A549 (cell line): ENCODE measurements at regions not wholly inside any gene's neighbourhood (a gene's known extent, or its start where the extent isn't known, plus 50 kb on each side); places are given as distances from the start of the nearest gene placed in this dataset.

Source experiments
- ATAC-seq, 2 experiments: fragments of 200-7000 bp in 1 of 2; fragments of >200 bp in 1 of 2; cut with Nextera tagmentation in 1 of 2; cut with Tn5 transposase in 1 of 2; 3 replicates each; pipeline versions ENCODE4 v1.8.0 to v1.9.1; 2018 to 2020; ENCODE audit warnings: mild to moderate bottlenecking in 1 of 2, moderate library complexity in 1 of 2
- CTCF ChIA-PET: fragments of 300-600 bp; sonication (Branson Sonifier 250); formaldehyde crosslinking; extraction: SDS; loops from one replicate; lab custom pipeline; 2021; ENCODE audit warnings: antibody characterized with exemption, inconsistent platforms; lab: Yijun Ruan, JAX
- POLR2A ChIA-PET: fragments of 350-600 bp; formaldehyde crosslinking; extraction: SDS; loops from one replicate; lab custom pipeline; 2021; ENCODE audit warnings: antibody characterized with exemption, inconsistent platforms; lab: Yijun Ruan, JAX
- DNase-seq, 2 experiments: peaks; one replicate each; pipeline versions ENCODE4 v3.0.0 to v3.0.0-alpha.2; 2011 to 2016; ENCODE audit warnings: low read depth in 1 of 2, low spot score in 1 of 2
- FAIRE-seq: peaks from 2 replicates; lab custom pipeline; 2011; peaks lifted over from hg19 to GRCh38; lab: Jason Lieb, UNC
- H3K27ac ChIP-seq, 2 experiments: fragments of >200 bp; sonication (Bioruptor Twin); formaldehyde crosslinking; 3 replicates each; pipeline ENCODE4 v1.5.1; 2016 to 2017
- H3K4me1 ChIP-seq: fragments of >200 bp; sonication (Bioruptor Twin); formaldehyde crosslinking; 3 replicates; pipeline ENCODE4 v1.6.1; 2016
- H3K4me2 ChIP-seq: fragments of >200 bp; sonication (Bioruptor Twin); formaldehyde crosslinking; 3 replicates; pipeline ENCODE4 v1.6.1; 2016
- H3K4me3 ChIP-seq: fragments of >200 bp; sonication (Bioruptor Twin); formaldehyde crosslinking; 3 replicates; pipeline ENCODE4 v1.5.1; 2016
- H3K9me3 ChIP-seq: fragments of >200 bp; sonication (Bioruptor Twin); formaldehyde crosslinking; 3 replicates; pipeline ENCODE4 v1.6.1; 2016
- BHLHE40 ChIP-seq: IDR thresholded peaks from 2 replicates; pipeline ENCODE4 v1.6.1; 2012; ENCODE audit warnings: low read depth, low read length, inconsistent platforms
- CBX2 ChIP-seq: fragments of 200-600 bp; sonication (generic); IDR thresholded peaks from 2 replicates; pipeline ENCODE4 v1.6.1; 2016; ENCODE audit warnings: low read depth, mild to moderate bottlenecking, borderline replicate concordance
- EP300 ChIP-seq, 2 experiments: fragments of >200 bp; sonication (Bioruptor Twin); formaldehyde crosslinking; IDR thresholded peaks; 2 replicates in 1 of 2; 3 replicates in 1 of 2; pipeline ENCODE4 v1.6.1; 2016 to 2017
- ESRRA ChIP-seq: fragments of 150-350 bp; IDR thresholded peaks from 2 replicates; pipeline ENCODE4 v1.6.1; 2014; ENCODE audit warnings: mild to moderate bottlenecking, low read length, borderline replicate concordance
- FOSB ChIP-seq: fragments of 250-450 bp; sonication (Bioruptor Pico); IDR thresholded peaks from 2 replicates; pipeline ENCODE4 v1.5.0; 2020; ENCODE audit warnings: mild to moderate bottlenecking, moderate library complexity
- FOSL2 ChIP-seq, 2 experiments: fragments of 450-650 bp in 1 of 2; fragments of >200 bp in 1 of 2; sonication (Bioruptor Twin) in 1 of 2; formaldehyde crosslinking; IDR thresholded peaks; 2 replicates each; pipeline versions ENCODE4 v1.5.0 to v1.6.1; 2016 to 2020; ENCODE audit warnings: mild to moderate bottlenecking in 1 of 2, moderate library complexity in 1 of 2
- FOXS1 ChIP-seq: fragments of 250-450 bp; sonication (Bioruptor Pico); IDR thresholded peaks from 2 replicates; pipeline ENCODE4 v1.5.0; 2020; ENCODE audit warnings: mild to moderate bottlenecking, moderate library complexity
- GATA3 ChIP-seq: IDR thresholded peaks from 2 replicates; pipeline ENCODE4 v1.6.1; 2012; ENCODE audit warnings: borderline replicate concordance
- HDAC2 ChIP-seq: fragments of 200-600 bp; sonication (generic); IDR thresholded peaks from 2 replicates; pipeline ENCODE4 v1.6.1; 2016
- HOXA7 ChIP-seq: fragments of 250-450 bp; sonication (Bioruptor Pico); IDR thresholded peaks from 2 replicates; pipeline ENCODE4 v1.5.0; 2020; ENCODE audit warnings: mild to moderate bottlenecking, moderate library complexity
- HOXB13 ChIP-seq: fragments of 250-450 bp; sonication (Bioruptor Pico); IDR thresholded peaks from 2 replicates; pipeline ENCODE4 v1.5.0; 2020; ENCODE audit warnings: low read depth, mild to moderate bottlenecking, moderate library complexity
- NR3C1 ChIP-seq: fragments of >200 bp; sonication (Bioruptor Twin); formaldehyde crosslinking; IDR thresholded peaks from 3 replicates; pipeline ENCODE4 v1.6.1; 2017
- POLR2AphosphoS2 ChIP-seq: conservative IDR thresholded peaks from 2 replicates; pipeline ENCODE4 v1.6.1; 2012; ENCODE audit warnings: low read length, improper control_type of control experiment, inconsistent platforms
- RAD21 ChIP-seq, 2 experiments: fragments of >200 bp in 1 of 2; sonication (Bioruptor Twin) in 1 of 2; formaldehyde crosslinking in 1 of 2; IDR thresholded peaks in 1 of 2; conservative IDR thresholded peaks in 1 of 2; 2 replicates in 1 of 2; 3 replicates in 1 of 2; pipeline ENCODE4 v1.6.1; 2012 to 2018; ENCODE audit warnings: inconsistent platforms in 1 of 2
- RNF2 ChIP-seq: fragments of 200-600 bp; sonication (generic); IDR thresholded peaks from 2 replicates; pipeline ENCODE4 v1.6.1; 2016; ENCODE audit warnings: low read depth, mild to moderate bottlenecking, antibody characterized with exemption, moderate library complexity, borderline replicate concordance
- SMC3 ChIP-seq: fragments of >200 bp; sonication (Bioruptor Twin); formaldehyde crosslinking; IDR thresholded peaks from 3 replicates; pipeline ENCODE4 v1.6.1; 2018; ENCODE audit warnings: inconsistent platforms
- ZC3H11A ChIP-seq: fragments of 450-650 bp; IDR thresholded peaks from 2 replicates; pipeline ENCODE4 v1.6.1; 2014; ENCODE audit warnings: antibody characterized with exemption, mild to moderate bottlenecking
- WGBS: methylation state at CpG from one replicate; pipeline ENCODE4 v1.1.6; 2017; ENCODE audit errors: missing lambda C conversion rate; 5-methylcytosine and 5-hydroxymethylcytosine counted together
- TF ChIP-seq, protein P1 (sequence below): IDR thresholded peaks from 2 replicates; pipeline ENCODE4 v1.6.1; 2012; ENCODE audit warnings: low read depth, borderline replicate concordance
- TF ChIP-seq, protein P2 (sequence below): fragments of 250-450 bp; sonication (Bioruptor Pico); IDR thresholded peaks from 2 replicates; pipeline ENCODE4 v1.5.0; 2020; ENCODE audit warnings: low read depth, mild to moderate bottlenecking, moderate library complexity
- TF ChIP-seq, protein P3 (sequence below): IDR thresholded peaks from 2 replicates; pipeline ENCODE4 v1.6.1; 2012
- TF ChIP-seq, protein P4 (sequence below): fragments of >200 bp; sonication (Bioruptor Twin); formaldehyde crosslinking; IDR thresholded peaks from 3 replicates; pipeline ENCODE4 v1.6.1; 2016
- TF ChIP-seq, protein P5 (sequence below): fragments of 250-450 bp; sonication (Bioruptor Pico); IDR thresholded peaks from 2 replicates; pipeline ENCODE4 v1.5.0; 2021; ENCODE audit warnings: mild to moderate bottlenecking, moderate library complexity, borderline replicate concordance
- TF ChIP-seq, protein P6 (sequence below): IDR thresholded peaks from 2 replicates; pipeline ENCODE4 v1.6.1; 2012

DNA sequence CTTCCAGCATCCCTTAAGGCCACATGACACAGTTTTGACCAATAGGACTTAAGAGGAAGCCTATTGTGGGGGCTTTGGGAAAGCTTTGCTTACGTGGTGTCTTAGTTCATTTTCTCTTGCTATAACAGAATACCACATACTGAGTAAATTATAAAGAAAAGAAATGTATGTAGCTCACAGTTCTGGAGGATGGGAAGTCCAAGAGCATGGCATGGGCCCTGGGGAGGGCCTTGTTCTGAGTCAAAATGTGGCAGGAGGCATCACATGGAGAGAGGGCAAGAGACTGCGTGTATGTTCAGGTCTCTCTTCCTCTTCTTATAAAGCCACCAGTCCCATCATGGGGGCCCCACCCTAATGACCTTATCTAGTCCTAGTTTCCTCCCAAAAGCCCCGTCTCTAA is 68.6 kb upstream of the CPEB4 start:
- TF ChIP-seq HDAC2 (no peak), FOSB (CRISPR knock-in tag) (no peak), FOXS1 (CRISPR knock-in tag) (no peak), HOXB13 (CRISPR knock-in tag) (no peak), ZC3H11A (no peak)
- TF ChIP-seq, protein P1, sequence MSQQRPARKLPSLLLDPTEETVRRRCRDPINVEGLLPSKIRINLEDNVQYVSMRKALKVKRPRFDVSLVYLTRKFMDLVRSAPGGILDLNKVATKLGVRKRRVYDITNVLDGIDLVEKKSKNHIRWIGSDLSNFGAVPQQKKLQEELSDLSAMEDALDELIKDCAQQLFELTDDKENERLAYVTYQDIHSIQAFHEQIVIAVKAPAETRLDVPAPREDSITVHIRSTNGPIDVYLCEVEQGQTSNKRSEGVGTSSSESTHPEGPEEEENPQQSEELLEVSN, result no peak
- TF ChIP-seq, all 56 proteins: peak for 0
- ATAC-seq (no peak), FAIRE-seq (no peak), DNase-seq (no peak)
- ChIA-PET POLR2A (no interaction called here), CTCF (interaction anchor here (1.2 kb wide), 1 partner anchor 173 kb away, joined by 3 read pairs; no protein-coding TSS in a partner anchor)
- H3K4me1 ChIP-seq, result peaks cover 37% of the 10 kb centered on the region
- H3K9me3 ChIP-seq, result peaks cover 10% of the 10 kb centered on the region; the same call in 2 of the 3 replicates
- H3K4me3 ChIP-seq, result no peak overlapping the region
- H3K27ac ChIP-seq, result peak overlapping the region in 1 of 2 experiments; percentile 85; a peak in 3 of 6 replicates
- H3K4me2 ChIP-seq, result no peak overlapping the region
- 89% methylated on average over 3 of the region's 3 CpGs for WGBS

DNA sequence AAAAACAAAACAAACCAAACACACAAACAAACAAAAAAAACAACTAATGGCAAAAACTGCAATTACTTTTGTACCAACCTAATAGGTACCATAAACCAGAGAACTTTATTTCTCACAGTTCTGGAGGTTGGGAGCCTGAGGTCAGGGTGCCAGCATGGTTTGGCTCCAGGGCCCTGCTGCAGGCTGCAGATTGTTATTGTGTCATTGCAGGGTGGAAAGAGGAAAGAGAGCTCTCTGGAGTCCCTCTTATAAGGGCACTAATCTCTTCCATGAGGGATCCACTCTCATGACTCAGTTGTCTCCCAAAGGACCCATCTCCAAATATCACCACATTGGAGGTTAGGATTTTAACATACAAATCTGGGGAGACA is 64.9 kb upstream of the CPEB4 start:
- no peak for ATAC-seq
- POLR2A ChIA-PET, result interaction anchor here (1.9 kb wide), 1 partner anchor 57 kb away, joined by 7 read pairs; no protein-coding TSS in a partner anchor
- no peak for FAIRE-seq
- Histone ChIP-seq H3K27ac (peak overlapping the region; percentile 85 to 91), H3K4me1 (peaks cover 57% of the 10 kb centered on the region), H3K4me2 (peak overlapping the region; percentile 76), H3K9me3 (peaks cover 17% of the 10 kb centered on the region), H3K4me3 (no peak overlapping the region)
- no peak for DNase-seq
- TF ChIP-seq, protein P2, sequence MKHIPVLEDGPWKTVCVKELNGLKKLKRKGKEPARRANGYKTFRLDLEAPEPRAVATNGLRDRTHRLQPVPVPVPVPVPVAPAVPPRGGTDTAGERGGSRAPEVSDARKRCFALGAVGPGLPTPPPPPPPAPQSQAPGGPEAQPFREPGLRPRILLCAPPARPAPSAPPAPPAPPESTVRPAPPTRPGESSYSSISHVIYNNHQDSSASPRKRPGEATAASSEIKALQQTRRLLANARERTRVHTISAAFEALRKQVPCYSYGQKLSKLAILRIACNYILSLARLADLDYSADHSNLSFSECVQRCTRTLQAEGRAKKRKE (CRISPR knock-in tag), result no peak
- TF ChIP-seq HOXA7 (CRISPR knock-in tag) (no peak), RAD21 (conservative IDR thresholded peaks at IDR 0.05 in 1 of 2, IDR thresholded peaks at IDR 0.05 in 1 of 2) (no peak), ESRRA (no peak), HOXB13 (CRISPR knock-in tag) (no peak), POLR2AphosphoS2 (no peak), BHLHE40 (no peak), RNF2 (no peak), CBX2 (no peak), ZC3H11A (no peak)
- TF ChIP-seq, protein P3, sequence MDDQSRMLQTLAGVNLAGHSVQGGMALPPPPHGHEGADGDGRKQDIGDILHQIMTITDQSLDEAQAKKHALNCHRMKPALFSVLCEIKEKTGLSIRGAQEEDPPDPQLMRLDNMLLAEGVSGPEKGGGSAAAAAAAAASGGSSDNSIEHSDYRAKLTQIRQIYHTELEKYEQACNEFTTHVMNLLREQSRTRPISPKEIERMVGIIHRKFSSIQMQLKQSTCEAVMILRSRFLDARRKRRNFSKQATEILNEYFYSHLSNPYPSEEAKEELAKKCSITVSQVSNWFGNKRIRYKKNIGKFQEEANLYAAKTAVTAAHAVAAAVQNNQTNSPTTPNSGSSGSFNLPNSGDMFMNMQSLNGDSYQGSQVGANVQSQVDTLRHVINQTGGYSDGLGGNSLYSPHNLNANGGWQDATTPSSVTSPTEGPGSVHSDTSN, result no peak
- TF ChIP-seq, protein P4, sequence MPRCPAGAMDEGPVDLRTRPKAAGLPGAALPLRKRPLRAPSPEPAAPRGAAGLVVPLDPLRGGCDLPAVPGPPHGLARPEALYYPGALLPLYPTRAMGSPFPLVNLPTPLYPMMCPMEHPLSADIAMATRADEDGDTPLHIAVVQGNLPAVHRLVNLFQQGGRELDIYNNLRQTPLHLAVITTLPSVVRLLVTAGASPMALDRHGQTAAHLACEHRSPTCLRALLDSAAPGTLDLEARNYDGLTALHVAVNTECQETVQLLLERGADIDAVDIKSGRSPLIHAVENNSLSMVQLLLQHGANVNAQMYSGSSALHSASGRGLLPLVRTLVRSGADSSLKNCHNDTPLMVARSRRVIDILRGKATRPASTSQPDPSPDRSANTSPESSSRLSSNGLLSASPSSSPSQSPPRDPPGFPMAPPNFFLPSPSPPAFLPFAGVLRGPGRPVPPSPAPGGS, result no peak
- CTCF ChIA-PET, result interaction anchor here (0.7 kb wide), 1 partner anchor 96 kb away, joined by 3 read pairs; no protein-coding TSS in a partner anchor

DNA sequence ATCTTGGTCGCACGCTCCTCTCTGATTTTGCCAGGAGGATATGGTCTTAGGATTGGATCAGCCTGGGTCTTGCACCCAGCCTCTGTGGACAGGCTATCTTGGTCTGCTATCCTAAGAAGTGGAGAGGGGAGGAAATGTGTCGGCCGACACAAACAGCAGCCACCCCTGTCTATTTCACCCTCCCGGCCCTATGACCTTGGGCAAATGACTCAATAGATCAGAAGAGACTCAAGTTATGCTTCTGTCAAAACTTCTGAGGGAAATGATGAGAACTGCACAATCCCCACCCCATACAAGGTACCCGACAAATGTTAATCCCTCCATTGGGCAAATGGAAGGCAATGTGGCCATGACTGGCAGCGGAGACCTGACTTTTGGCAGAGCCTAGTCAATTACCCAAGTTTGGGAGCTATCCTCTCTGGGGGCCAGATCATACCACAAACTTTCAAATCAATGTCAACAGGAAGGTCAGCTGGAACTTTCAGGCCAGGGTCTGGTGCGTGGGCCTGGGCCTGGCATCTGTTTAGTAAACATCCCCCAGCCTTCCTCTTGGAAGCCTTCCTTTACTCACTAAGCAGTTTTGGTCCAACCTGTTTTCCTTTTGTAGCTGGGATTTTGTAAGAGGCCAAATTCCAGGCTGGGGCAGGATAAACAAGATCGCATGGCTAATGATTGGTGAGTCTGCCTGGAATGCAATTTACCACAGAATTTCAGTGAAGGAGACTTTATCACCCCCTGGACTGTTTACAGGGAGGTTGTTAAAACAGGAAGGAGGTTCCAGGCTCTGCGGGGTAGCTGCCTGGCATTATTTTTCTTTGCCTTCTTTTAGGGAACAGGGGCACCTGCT is 64.2 kb upstream of the CPEB4 start:
- Histone ChIP-seq H3K27ac (peak overlapping the region; percentile 85 to 91), H3K4me2 (peak overlapping the region; percentile 76), H3K4me1 (peaks cover 57% of the 10 kb centered on the region), H3K4me3 (peak overlapping the region; percentile 1; the same call in 1 of the 3 replicates), H3K9me3 (peaks cover 23% of the 10 kb centered on the region)
- FAIRE-seq, result no peak
- ChIA-PET CTCF (interaction anchor here (0.6 to 1.5 kb wide), 4 partner anchors 11 to 149 kb away, joined by 3 to 6 read pairs (median 4); no protein-coding TSS in a partner anchor), POLR2A (interaction anchor here (0.8 to 1.9 kb wide), 4 partner anchors 17 to 64 kb away, joined by 3 to 7 read pairs (median 6); partner anchors contain the start of gene CPEB4)
- DNase-seq, result peak; percentile 69 to 93
- peak; percentile 88 to 89 for ATAC-seq
- WGBS, result 44% methylated on average over 10 of the region's 10 CpGs
- peak; percentile 57; the same call in 1 of the 2 replicates for TF ChIP-seq FOSL2 (IDR thresholded peaks at IDR 0.05)
- TF ChIP-seq FOSL2 (CRISPR knock-in tag; IDR thresholded peaks at IDR 0.05), result peak; percentile 82
- TF ChIP-seq SMC3, result peak; percentile 68
- TF ChIP-seq, protein P5, sequence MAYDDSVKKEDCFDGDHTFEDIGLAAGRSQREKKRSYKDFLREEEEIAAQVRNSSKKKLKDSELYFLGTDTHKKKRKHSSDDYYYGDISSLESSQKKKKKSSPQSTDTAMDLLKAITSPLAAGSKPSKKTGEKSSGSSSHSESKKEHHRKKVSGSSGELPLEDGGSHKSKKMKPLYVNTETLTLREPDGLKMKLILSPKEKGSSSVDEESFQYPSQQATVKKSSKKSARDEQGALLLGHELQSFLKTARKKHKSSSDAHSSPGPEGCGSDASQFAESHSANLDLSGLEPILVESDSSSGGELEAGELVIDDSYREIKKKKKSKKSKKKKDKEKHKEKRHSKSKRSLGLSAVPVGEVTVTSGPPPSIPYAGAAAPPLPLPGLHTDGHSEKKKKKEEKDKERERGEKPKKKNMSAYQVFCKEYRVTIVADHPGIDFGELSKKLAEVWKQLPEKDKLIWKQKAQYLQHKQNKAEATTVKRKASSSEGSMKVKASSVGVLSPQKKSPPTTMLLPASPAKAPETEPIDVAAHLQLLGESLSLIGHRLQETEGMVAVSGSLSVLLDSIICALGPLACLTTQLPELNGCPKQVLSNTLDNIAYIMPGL (CRISPR knock-in tag), result no peak
- TF ChIP-seq FOSB (CRISPR knock-in tag), result no peak
- peak; percentile 94 for TF ChIP-seq GATA3
- peak; percentile 93 to 97 for TF ChIP-seq EP300 (IDR thresholded peaks at IDR 0.05)
- TF ChIP-seq, protein P4, result peak; percentile 87
- TF ChIP-seq, protein P6, sequence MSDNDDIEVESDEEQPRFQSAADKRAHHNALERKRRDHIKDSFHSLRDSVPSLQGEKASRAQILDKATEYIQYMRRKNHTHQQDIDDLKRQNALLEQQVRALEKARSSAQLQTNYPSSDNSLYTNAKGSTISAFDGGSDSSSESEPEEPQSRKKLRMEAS, result peak; percentile 73; the same call in 1 of the 2 replicates
- no peak for TF ChIP-seq NR3C1
- TF ChIP-seq RAD21 (conservative IDR thresholded peaks at IDR 0.05 in 1 of 2, IDR thresholded peaks at IDR 0.05 in 1 of 2), result peak; percentile 19 to 71
